Cardiac fibroblast (primary cell): ENCODE measurements at regions not wholly inside any gene's neighbourhood (a gene's known extent, or its start where the extent isn't known, plus 50 kb on each side); places are given as distances from the start of the nearest gene placed in this dataset.
A peak's percentile ranks its signal among the peaks of the same experiment; 100 is the strongest.

Experiments
- DNase-seq, 2 donors: peaks; one replicate each; pipeline versions ENCODE4 v3.0.0 to v3.0.0-alpha.2; 2010; ENCODE audit warnings: low read depth in 2 of 2
- H3K4me3 ChIP-seq, 2 donors: replicated peaks in 1 of 2; 1 replicate in 1 of 2; 2 replicates in 1 of 2; pipeline ENCODE4 v1.5.1; 2011; ENCODE audit warnings: low read depth in 2 of 2, low read length in 2 of 2, mild to moderate bottlenecking in 2 of 2, moderate library complexity in 1 of 2
- TF ChIP-seq, protein P1 (sequence below): IDR thresholded peaks from one replicate; pipeline ENCODE4 v1.5.1; 2011; ENCODE audit warnings: low read depth, mild to moderate bottlenecking, low read length, inconsistent platforms

DNA sequence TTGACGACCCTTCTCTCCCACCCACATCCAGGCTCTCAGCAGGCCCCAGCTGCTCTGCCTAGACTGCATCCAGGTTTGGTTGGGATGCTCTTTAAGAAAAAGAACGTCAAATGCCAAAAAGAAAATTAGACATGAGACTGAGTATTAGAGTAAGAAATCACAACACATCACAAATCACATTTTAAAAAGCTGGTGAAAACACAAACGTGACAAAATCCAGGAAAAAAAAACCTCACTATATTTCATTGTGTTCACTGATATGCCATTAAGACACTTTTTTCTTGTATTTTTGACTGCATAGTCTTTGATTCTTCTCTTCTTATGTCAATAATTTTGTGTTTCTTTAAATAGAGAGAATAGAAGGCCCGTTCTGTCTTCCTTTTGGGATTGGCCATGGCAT, 243.7 kb downstream of the TLE3 start:
- TF ChIP-seq, protein P1, sequence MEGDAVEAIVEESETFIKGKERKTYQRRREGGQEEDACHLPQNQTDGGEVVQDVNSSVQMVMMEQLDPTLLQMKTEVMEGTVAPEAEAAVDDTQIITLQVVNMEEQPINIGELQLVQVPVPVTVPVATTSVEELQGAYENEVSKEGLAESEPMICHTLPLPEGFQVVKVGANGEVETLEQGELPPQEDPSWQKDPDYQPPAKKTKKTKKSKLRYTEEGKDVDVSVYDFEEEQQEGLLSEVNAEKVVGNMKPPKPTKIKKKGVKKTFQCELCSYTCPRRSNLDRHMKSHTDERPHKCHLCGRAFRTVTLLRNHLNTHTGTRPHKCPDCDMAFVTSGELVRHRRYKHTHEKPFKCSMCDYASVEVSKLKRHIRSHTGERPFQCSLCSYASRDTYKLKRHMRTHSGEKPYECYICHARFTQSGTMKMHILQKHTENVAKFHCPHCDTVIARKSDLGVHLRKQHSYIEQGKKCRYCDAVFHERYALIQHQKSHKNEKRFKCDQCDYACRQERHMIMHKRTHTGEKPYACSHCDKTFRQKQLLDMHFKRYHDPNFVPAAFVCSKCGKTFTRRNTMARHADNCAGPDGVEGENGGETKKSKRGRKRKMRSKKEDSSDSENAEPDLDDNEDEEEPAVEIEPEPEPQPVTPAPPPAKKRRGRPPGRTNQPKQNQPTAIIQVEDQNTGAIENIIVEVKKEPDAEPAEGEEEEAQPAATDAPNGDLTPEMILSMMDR = no peak
- DNase-seq = no peak
- H3K4me3 ChIP-seq = no peak overlapping the region

DNA sequence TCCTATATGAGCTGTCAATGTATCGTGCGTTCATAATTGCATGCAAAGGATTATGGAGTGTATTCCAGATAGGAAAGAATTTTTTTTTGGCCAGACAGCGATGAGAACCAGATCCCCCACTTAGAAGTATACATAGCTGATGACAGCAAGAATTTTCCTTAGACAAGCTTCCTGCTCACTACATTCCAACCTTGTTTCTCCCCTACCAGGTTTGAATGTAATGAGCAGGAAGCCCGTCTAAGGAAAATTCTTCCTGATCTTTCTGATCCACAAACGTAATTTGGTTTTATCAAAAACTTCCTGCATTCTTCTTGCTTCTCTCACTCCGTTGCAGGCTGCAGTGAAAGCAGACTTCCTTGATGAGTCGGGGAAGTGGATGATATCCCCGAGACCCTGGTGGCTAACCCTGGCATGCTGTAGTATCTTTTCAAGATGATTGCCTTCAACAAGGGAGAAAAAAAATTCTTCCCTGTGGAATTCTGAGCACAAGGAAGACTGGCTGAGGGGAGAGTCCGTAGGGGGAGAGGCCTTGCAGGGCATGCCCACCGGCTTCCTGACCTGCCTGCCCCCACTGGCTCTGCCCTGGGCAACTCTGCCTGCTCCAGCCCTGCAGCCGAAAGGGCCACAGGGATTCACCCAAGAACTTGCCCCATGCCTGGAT, 243.1 kb downstream of the TLE3 start:
- H3K4me3 ChIP-seq = no peak overlapping the region
- TF ChIP-seq, protein P1 = no peak
- peak; percentile 65 to 95 for DNase-seq

DNA sequence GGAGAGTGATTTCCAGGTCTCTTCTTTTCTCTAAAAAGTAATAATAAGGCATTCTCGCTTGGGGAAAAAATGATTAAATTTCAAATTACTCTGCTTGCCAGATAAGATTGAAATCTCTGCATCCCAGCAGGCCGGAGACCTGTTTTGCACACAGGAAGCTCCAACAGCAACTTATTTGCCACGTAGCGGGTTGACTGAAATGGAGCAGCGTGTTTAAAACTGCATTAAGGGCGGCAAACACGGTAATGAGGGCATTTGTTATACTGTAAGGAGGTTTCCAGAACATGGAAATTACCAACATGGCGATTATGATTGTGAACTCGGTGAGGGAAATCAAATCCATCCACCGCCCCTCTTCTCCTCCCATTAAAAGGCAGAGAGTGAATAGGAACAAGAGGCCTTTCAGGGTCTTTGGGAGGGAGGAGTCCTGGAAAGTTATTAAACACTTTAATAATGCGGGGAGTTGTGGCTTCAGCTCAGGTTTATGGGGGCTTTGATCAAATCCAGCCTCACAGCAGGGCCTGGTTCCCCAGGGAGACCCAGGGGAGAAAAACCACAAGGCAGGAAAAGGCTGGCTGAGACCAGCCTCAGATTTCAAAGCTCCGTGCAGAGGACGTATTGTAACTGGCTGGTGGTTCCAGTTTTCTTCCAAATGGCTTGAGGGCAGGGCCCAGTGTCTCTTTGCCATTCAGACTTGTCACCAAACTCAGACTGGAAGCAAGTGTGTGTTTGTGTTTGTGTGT, 242.3 kb downstream of the TLE3 start:
- H3K4me3 ChIP-seq = no peak overlapping the region
- peak; percentile 9 to 48 for DNase-seq
- TF ChIP-seq, protein P1 = no peak

DNA sequence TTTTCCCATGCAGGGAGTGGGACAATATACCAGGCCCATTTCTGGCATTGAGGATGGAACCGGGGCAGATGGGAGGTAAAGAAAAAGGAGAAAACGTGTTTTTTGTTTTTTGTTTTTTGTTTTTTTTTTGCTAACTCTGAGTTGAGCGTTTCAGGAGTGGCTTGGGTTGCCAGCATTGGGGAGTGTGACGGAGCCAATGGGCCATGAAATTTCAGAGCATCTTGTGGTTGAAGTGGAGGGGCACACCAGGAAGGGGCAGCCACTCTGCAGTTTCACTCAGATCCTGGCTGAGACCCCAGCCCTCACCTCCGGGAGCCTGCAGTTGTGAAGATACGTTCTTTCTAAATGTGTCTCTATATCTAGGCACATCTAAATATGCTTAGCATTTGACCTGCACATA, 240.5 kb downstream of the TLE3 start:
- no peak overlapping the region for H3K4me3 ChIP-seq
- TF ChIP-seq, protein P1 = no peak
- no peak for DNase-seq

DNA sequence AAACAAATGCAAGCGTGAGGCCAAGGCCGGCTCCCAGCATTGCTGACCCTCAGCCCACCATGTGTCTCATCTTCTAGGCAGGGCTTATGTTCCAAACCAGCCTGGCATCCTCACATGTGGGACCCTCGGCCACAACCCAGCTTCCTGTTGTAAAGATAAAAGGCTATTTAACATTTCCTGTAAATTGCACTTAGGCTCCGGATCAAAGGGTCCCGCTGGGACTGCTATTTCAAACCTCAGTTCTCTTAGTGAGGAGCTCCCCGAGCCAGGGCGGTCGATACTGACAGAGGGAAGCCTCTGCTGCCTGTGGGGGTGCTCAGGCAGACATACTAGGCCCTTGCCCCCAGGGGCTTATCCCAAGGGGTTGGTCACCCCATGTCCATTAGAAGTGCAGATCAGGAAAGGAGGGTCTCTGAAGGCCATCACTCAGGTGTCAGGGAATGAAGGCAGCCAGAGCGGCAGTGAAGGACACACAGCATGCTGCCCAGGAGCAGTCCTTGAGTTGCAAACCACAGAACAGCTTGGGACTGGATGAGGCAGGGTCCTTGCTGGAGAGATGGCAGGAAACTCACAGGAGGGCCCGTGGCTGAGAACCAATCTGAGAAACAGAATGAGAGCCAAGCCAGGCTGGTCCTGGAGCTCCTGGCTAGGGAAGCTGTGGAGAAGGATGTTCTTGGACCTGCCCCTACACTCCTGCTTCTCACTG, 239.9 kb downstream of the TLE3 start:
- no peak for DNase-seq
- no peak overlapping the region for H3K4me3 ChIP-seq
- TF ChIP-seq, protein P1 = no peak

DNA sequence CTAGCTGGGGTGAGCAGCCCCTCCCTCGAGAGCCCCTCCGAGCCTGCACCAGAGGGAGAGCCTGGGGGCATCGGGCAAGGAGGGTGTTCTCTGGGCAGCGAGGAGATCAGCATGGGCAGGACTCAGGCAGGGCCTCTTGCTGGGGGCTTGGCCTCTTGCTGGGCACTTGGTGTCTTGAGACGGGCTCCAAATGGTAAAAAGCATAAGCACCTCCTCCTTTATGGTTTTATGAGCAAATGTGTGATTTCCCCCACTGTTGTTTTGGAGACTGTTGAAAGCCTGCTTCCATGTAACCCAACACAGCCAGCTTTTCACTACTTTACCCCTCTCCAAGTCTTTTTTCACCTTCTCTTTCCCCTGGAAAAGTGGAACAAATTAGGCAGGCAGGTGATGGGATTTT, 239.3 kb downstream of the TLE3 start:
- H3K4me3 ChIP-seq = no peak overlapping the region
- TF ChIP-seq, protein P1 = no peak
- no peak for DNase-seq
